CD14-positive monocyte (primary cell): ENCODE measurements at regions not wholly inside any gene's neighbourhood (a gene's known extent, or its start where the extent isn't known, plus 50 kb on each side); places are given as distances from the start of the nearest gene placed in this dataset.

Experiments used
- DNase-seq, 3 donors: peaks; one replicate each; pipeline ENCODE4 v3.0.0-alpha.2; 2011 to 2022
- H2AFZ ChIP-seq: 2 replicates; pipeline ENCODE4 v1.6.0; 2012; ENCODE audit warnings: mild to moderate bottlenecking, low read depth, low read length, inconsistent platforms; ENCODE audit not compliant: insufficient read depth, poor library complexity, severe bottlenecking
- H3K27ac ChIP-seq, 2 donors: 1 replicate in 1 of 2; 2 replicates in 1 of 2; pipeline ENCODE4 v1.5.1; 2012 to 2013; ENCODE audit warnings: low read length in 2 of 2, control low read depth in 1 of 2, inconsistent platforms in 1 of 2, low read depth in 1 of 2, mild to moderate bottlenecking in 1 of 2
- H3K27me3 ChIP-seq, 2 donors: one replicate each; pipeline versions ENCODE4 v1.6.0 to v1.6.1; 2011 to 2013; ENCODE audit warnings: low read length in 2 of 2; ENCODE audit not compliant: control insufficient read depth in 2 of 2, insufficient read depth in 2 of 2
- H3K36me3 ChIP-seq, 2 donors: replicated peaks in 1 of 2; 1 replicate in 1 of 2; 2 replicates in 1 of 2; pipeline versions ENCODE4 v1.5.1 to v1.6.1; 2012 to 2013; ENCODE audit warnings: low read length in 2 of 2, control low read depth in 1 of 2, inconsistent platforms in 1 of 2, mild to moderate bottlenecking in 1 of 2; ENCODE audit not compliant: insufficient read depth in 2 of 2, control insufficient read depth in 1 of 2
- H3K4me1 ChIP-seq, 2 donors: 1 replicate in 1 of 2; 2 replicates in 1 of 2; pipeline versions ENCODE4 v1.5.1 to v1.6.1; 2012 to 2013; ENCODE audit warnings: low read length in 2 of 2, control low read depth in 1 of 2, inconsistent platforms in 1 of 2, mild to moderate bottlenecking in 1 of 2, moderate library complexity in 1 of 2; ENCODE audit not compliant: insufficient read depth in 2 of 2, control insufficient read depth in 1 of 2
- H3K4me2 ChIP-seq: replicated peaks from 2 replicates; pipeline ENCODE3; 2012; ENCODE audit warnings: low read length, moderate library complexity, mild to moderate bottlenecking; ENCODE audit not compliant: poor library complexity, severe bottlenecking; ENCODE audit errors: extremely low read depth
- H3K4me3 ChIP-seq, 3 experiments: fragments of 200-600 bp in 1 of 3; sonication (generic) in 1 of 3; replicated peaks in 1 of 3; 1 replicate in 2 of 3; 2 replicates in 1 of 3; pipeline ENCODE4 v1.5.1; 2011 to 2013; ENCODE audit warnings: low read length in 3 of 3, mild to moderate bottlenecking in 3 of 3, control low read depth in 2 of 3, low read depth in 2 of 3, inconsistent platforms in 1 of 3, moderate library complexity in 1 of 3
- H3K79me2 ChIP-seq: 2 replicates; pipeline ENCODE4 v1.6.0; 2012; ENCODE audit warnings: mild to moderate bottlenecking, control low read depth, inconsistent platforms, low read length, moderate library complexity; ENCODE audit not compliant: insufficient read depth
- H3K9ac ChIP-seq: 2 replicates; pipeline ENCODE4 v1.6.0; 2017; ENCODE audit warnings: low read length, mild to moderate bottlenecking; ENCODE audit not compliant: insufficient read depth, poor library complexity, severe bottlenecking
- H3K9me3 ChIP-seq, 2 donors: replicated peaks in 1 of 2; 1 replicate in 1 of 2; 2 replicates in 1 of 2; pipeline versions ENCODE4 v1.5.1 to v1.6.1; 2012 to 2013; ENCODE audit warnings: low read length in 2 of 2, control low read depth in 1 of 2; ENCODE audit not compliant: control insufficient read depth in 1 of 2, insufficient read depth in 1 of 2
- H4K20me1 ChIP-seq: 2 replicates; pipeline ENCODE4 v1.6.0; 2012; ENCODE audit warnings: mild to moderate bottlenecking, low read length, control low read depth, moderate library complexity; ENCODE audit not compliant: insufficient read depth
- H3K27ac Mint-ChIP-seq, 7 donors: one replicate each; pipeline ENCODE4 v1.8.0; 2020; ENCODE audit warnings: mild to moderate bottlenecking in 7 of 7, mixed read lengths in 7 of 7, moderate library complexity in 6 of 7, inconsistent platforms in 2 of 7
- H3K27me3 Mint-ChIP-seq, 3 donors: one replicate each; pipeline ENCODE4 v1.8.0; 2021 to 2022; ENCODE audit warnings: low read depth in 3 of 3, mild to moderate bottlenecking in 3 of 3, mixed read lengths in 3 of 3, moderate library complexity in 3 of 3, inconsistent platforms in 1 of 3
- H3K36me3 Mint-ChIP-seq, 2 donors: one replicate each; pipeline ENCODE4 v1.8.0; 2020; ENCODE audit warnings: mixed read lengths in 2 of 2, inconsistent platforms in 1 of 2, mild to moderate bottlenecking in 1 of 2
- H3K4me1 Mint-ChIP-seq: one replicate; pipeline ENCODE4 v1.8.0; 2020; ENCODE audit warnings: mild to moderate bottlenecking, mixed read lengths
- H3K4me3 Mint-ChIP-seq, 2 donors: one replicate each; pipeline ENCODE4 v1.8.0; 2020; ENCODE audit warnings: mild to moderate bottlenecking in 2 of 2, mixed read lengths in 2 of 2, moderate library complexity in 1 of 2
- H3K9me3 Mint-ChIP-seq, 7 donors: one replicate each; pipeline ENCODE4 v1.8.0; 2020 to 2022; ENCODE audit warnings: mixed read lengths in 7 of 7, mild to moderate bottlenecking in 6 of 7, moderate library complexity in 6 of 7, inconsistent platforms in 2 of 7
- WGBS: methylation state at CpG from one replicate; pipeline ENCODE4 v1.1.5; 2013; ENCODE audit warnings: missing lambda C conversion rate; ENCODE audit not compliant: insufficient coverage; 5-methylcytosine and 5-hydroxymethylcytosine counted together
- intact Hi-C, 2 donors: fragments of 100-400 bp; cut with micrococcal nuclease; formaldehyde crosslinking; loops; one replicate each; pipeline versions ENCODE4 v1.15.0 to v1.15.1; 2023
- TF ChIP-seq, protein P1 (sequence below): fragments of 200-600 bp; IDR thresholded peaks from one replicate; pipeline ENCODE4 v1.8.0; 2022; ENCODE audit warnings: antibody characterized with exemption, mild to moderate bottlenecking

DNA sequence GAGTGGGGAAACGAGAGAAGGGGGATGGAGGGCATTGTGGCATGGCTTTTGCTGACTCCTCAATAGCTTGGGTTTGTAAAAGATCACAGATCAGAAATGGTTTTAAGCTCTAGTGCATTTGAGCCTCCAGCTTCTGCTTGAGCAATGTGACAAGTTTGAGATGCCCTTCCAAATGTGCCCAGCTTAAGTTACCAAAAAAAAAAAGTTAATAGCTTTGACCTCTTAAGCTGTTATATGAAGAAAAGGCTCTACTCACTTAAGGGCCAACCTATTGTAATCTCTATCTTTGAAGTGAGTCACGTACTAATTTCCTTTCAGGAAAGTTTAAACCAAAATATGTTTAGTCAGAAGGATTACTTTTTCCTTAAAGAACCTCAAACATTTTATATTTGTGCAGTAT lies 428.8 kb upstream of the ACTBL2 start:
- Histone ChIP-seq H3K36me3 (no peaks in the 10 kb centered on the region), H3K4me1 (no peaks in the 10 kb centered on the region), H3K4me3 (no peak overlapping the region), H4K20me1 (no peaks in the 10 kb centered on the region), H3K27ac (no peak overlapping the region), H2AFZ (no peak overlapping the region), H3K4me2 (no peak overlapping the region), H3K9me3 (no peaks in the 10 kb centered on the region), H3K9ac (no peak overlapping the region), H3K79me2 (no peaks in the 10 kb centered on the region), H3K27me3 (no peaks in the 10 kb centered on the region)
- no peaks in the 10 kb centered on the region for H3K4me1 Mint-ChIP-seq
- peaks cover 0 to 2% (median 0%) of the 10 kb centered on the region in 7 donors for H3K9me3 Mint-ChIP-seq
- no peak for DNase-seq
- H3K27ac Mint-ChIP-seq, result no peak overlapping the region
- no peaks in the 10 kb centered on the region for H3K36me3 Mint-ChIP-seq
- WGBS, result 80% methylated on average over 1 of the region's 2 CpGs
- no peaks in the 10 kb centered on the region for H3K27me3 Mint-ChIP-seq
- TF ChIP-seq, protein P1, sequence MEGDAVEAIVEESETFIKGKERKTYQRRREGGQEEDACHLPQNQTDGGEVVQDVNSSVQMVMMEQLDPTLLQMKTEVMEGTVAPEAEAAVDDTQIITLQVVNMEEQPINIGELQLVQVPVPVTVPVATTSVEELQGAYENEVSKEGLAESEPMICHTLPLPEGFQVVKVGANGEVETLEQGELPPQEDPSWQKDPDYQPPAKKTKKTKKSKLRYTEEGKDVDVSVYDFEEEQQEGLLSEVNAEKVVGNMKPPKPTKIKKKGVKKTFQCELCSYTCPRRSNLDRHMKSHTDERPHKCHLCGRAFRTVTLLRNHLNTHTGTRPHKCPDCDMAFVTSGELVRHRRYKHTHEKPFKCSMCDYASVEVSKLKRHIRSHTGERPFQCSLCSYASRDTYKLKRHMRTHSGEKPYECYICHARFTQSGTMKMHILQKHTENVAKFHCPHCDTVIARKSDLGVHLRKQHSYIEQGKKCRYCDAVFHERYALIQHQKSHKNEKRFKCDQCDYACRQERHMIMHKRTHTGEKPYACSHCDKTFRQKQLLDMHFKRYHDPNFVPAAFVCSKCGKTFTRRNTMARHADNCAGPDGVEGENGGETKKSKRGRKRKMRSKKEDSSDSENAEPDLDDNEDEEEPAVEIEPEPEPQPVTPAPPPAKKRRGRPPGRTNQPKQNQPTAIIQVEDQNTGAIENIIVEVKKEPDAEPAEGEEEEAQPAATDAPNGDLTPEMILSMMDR, result no peak
- no peak overlapping the region for H3K4me3 Mint-ChIP-seq
- intact Hi-C loops, result no loop called here

GRCh38 chr5:57906671-57907070 lies 424.1 kb upstream of the ACTBL2 start:
- Mint-ChIP-seq H3K4me3 (no peak overlapping the region), H3K27me3 (no peaks in the 10 kb centered on the region), H3K36me3 (no peaks in the 10 kb centered on the region), H3K4me1 (no peaks in the 10 kb centered on the region), H3K27ac (no peak overlapping the region), H3K9me3 (peaks cover 0 to 2% (median 0%) of the 10 kb centered on the region in 7 donors)
- Histone ChIP-seq H3K4me1 (no peaks in the 10 kb centered on the region), H2AFZ (no peak overlapping the region), H4K20me1 (no peaks in the 10 kb centered on the region), H3K27ac (no peak overlapping the region), H3K79me2 (no peaks in the 10 kb centered on the region), H3K9me3 (no peaks in the 10 kb centered on the region), H3K9ac (no peak overlapping the region), H3K4me2 (no peak overlapping the region), H3K36me3 (no peaks in the 10 kb centered on the region), H3K27me3 (no peaks in the 10 kb centered on the region), H3K4me3 (no peak overlapping the region)
- 91% methylated on average over 5 of the region's 6 CpGs for WGBS
- intact Hi-C loops, result no loop called here
- TF ChIP-seq, protein P1, result no peak
- DNase-seq, result no peak
